ENCODE measurements at regions not wholly inside any gene's neighbourhood (a gene's known extent, or its start where the extent isn't known, plus 50 kb on each side); places are given as distances from the start of the nearest gene placed in this dataset.

DNA sequence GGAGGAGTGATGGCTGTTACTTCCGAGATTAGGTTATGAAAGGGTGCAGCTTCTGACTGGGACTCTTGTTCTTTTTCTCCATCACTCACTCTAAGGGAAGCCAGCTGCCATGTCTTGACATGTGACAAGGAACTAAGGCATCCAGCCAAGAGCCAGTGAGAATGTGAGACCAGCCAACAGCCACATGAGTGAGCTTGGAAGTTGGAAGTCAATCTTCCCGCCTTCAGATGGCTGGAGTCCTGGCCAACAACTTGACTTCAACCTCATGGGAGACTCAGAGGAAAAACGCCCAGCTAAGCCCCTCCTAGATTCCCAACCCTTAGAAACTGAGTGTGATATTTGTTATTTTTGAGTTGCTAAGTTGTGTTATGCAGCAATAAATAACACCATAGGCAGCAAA is 201.1 kb downstream of the SNX18 start:
- Histone ChIP-seq H3K36me3 (no peaks in the 10 kb centered on the region), H3K27ac (replicated peaks in 1 of 4) (no peak overlapping the region), H3K4me1 (peaks cover 15 to 24% (median 19%) of the 10 kb centered on the region in 4 donors), H3K4me3 (no peak overlapping the region), H3K27me3 (no peaks in the 10 kb centered on the region), H3K9me3 (peaks cover 0 to 8% (median 0%) of the 10 kb centered on the region in 4 donors)
- peak; percentile 92 for DNase-seq (ENCODE audit: extremely low spot score)
- intact Hi-C loops (cut with DNase I) = no loop called here
- 23% methylated on average over 3 of the region's 3 CpGs for WGBS
- TF ChIP-seq POLR2A (IDR thresholded peaks at IDR 0.05; ENCODE audit: low read depth) (no peak), POLR2AphosphoS5 (IDR thresholded peaks at IDR 0.05) (peak in 1 of 2 donors; percentile 28)

DNA sequence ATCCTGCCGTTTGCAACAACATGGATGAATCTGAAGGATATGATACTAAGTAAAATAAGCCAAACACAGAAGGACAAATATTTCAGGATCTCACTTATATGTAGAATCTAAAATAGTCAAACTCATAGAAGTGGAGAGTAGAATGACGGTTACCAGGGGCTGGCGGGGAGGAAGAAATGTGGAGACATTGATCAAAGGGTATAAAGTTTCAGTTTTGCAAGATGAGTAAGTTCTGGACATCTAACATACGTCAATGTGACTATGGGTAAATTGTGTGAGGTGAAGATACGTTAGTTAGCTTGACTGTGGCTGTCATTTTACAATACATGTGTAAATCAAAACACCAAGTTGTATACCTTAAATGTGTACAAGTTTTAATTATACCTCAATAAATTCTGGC is 200.3 kb downstream of the SNX18 start:
- intact Hi-C loops (cut with DNase I) = no loop called here
- 89% methylated on average over 5 of the region's 5 CpGs for WGBS
- no peak overlapping the region for H3K27ac ChIP-seq (replicated peaks in 1 of 4)
- DNase-seq (ENCODE audit: extremely low spot score) = peak; percentile 24
- H3K36me3 ChIP-seq = no peaks in the 10 kb centered on the region
- H3K9me3 ChIP-seq = peaks cover 0 to 8% (median 0%) of the 10 kb centered on the region in 4 donors
- H3K4me1 ChIP-seq = peaks cover 15 to 24% (median 19%) of the 10 kb centered on the region in 4 donors
- TF ChIP-seq, protein P1, sequence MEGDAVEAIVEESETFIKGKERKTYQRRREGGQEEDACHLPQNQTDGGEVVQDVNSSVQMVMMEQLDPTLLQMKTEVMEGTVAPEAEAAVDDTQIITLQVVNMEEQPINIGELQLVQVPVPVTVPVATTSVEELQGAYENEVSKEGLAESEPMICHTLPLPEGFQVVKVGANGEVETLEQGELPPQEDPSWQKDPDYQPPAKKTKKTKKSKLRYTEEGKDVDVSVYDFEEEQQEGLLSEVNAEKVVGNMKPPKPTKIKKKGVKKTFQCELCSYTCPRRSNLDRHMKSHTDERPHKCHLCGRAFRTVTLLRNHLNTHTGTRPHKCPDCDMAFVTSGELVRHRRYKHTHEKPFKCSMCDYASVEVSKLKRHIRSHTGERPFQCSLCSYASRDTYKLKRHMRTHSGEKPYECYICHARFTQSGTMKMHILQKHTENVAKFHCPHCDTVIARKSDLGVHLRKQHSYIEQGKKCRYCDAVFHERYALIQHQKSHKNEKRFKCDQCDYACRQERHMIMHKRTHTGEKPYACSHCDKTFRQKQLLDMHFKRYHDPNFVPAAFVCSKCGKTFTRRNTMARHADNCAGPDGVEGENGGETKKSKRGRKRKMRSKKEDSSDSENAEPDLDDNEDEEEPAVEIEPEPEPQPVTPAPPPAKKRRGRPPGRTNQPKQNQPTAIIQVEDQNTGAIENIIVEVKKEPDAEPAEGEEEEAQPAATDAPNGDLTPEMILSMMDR (IDR thresholded peaks at IDR 0.05) = no peak
- no peak for TF ChIP-seq POLR2AphosphoS5 (IDR thresholded peaks at IDR 0.05)
- TF ChIP-seq EP300 (IDR thresholded peaks at IDR 0.05) = no peak
- no peak for TF ChIP-seq POLR2A (IDR thresholded peaks at IDR 0.05; ENCODE audit: low read depth)
- no peak overlapping the region for H3K4me3 ChIP-seq
- no peaks in the 10 kb centered on the region for H3K27me3 ChIP-seq

DNA sequence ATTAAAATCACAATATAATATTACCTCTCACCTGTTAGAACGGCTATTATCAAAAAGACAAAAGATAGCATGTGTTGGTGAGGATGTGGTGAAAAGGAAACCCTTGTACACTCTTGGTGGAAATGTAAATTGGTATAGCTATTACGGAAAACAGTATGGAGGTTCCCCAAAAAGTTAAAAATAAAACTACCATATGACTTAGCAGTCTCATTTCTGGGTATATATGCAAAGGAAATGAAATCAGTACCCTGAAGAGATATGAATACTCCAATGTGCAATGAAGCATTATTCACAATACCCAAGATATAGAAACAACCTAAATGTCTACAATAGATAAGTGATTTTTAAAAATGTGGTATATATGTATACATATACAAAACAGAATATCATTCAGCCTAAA is 199.9 kb downstream of the SNX18 start:
- Histone ChIP-seq H3K27me3 (no peaks in the 10 kb centered on the region), H3K4me1 (peaks cover 15 to 24% (median 19%) of the 10 kb centered on the region in 4 donors), H3K27ac (replicated peaks in 1 of 4) (no peak overlapping the region), H3K4me3 (no peak overlapping the region), H3K36me3 (no peaks in the 10 kb centered on the region), H3K9me3 (peaks cover 0 to 8% (median 0%) of the 10 kb centered on the region in 4 donors)
- DNase-seq (ENCODE audit: extremely low spot score) = no peak
- TF ChIP-seq, protein P1 (IDR thresholded peaks at IDR 0.05) = no peak
- TF ChIP-seq POLR2AphosphoS5 (IDR thresholded peaks at IDR 0.05) = no peak
- 82% methylated on average over 2 of the region's 2 CpGs for WGBS
- intact Hi-C loops (cut with DNase I) = no loop called here

DNA sequence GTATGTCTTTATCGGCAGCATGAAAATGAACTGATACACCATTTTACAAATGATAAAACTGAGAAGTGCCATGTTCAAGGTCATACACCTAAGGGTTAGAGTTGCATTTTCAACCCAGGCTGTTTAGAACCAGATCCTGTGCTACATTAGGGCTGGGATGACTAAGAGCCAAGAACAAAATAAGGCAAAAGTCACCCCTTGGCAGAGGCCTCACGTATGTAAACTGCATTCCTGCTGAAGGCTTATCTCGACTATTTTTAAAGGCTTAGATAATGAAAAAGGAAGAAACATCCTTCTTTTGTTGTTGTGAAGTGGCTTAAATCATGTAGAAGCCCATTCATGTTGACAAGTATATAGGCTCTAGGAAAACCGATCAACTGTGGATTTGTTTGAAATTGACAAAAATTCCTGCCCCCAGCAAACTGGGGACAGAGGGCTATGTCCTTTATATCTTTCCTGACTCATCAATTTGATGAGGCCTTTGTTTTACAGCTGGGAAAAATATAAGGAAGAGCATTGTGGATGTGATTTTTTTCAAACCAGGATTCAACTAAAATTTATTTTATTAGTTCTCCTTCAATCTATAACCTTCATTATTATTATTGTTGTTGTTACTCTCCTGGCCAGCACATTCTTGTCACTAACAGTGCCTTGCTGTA is 196.5 kb downstream of the SNX18 start:
- intact Hi-C loops (cut with DNase I) = no loop called here

DNA sequence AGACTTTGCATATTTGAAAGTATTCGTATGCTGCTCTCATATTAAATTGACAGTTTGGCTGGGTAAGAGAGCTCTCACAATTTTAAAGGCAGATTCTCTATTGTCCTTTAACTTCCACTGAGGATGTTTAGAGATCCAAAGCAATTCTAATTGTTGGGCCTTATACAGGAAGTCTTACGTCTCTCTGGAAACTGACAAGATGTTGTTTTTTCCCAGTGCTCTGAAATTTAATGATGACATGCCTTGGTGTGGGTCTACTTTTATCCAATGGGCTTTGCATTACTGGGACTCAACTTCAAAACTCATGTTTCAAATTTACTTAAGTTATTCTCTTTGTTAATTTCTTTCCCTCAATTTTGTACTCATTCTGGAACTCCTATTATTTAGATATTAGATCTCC is 191.5 kb downstream of the SNX18 start:
- 74% methylated on average over 2 of the region's 2 CpGs for WGBS
- Histone ChIP-seq H3K9me3 (no peaks in the 10 kb centered on the region), H3K36me3 (no peaks in the 10 kb centered on the region), H3K4me3 (no peak overlapping the region), H3K27ac (replicated peaks in 1 of 4) (no peak overlapping the region), H3K4me1 (peaks cover 0 to 3% (median under 1%) of the 10 kb centered on the region in 4 donors), H3K27me3 (no peaks in the 10 kb centered on the region)
- no peak for DNase-seq (ENCODE audit: extremely low spot score)
- intact Hi-C loops (cut with DNase I) = no loop called here
- TF ChIP-seq POLR2AphosphoS5 (IDR thresholded peaks at IDR 0.05) (no peak), EP300 (IDR thresholded peaks at IDR 0.05) (no peak), POLR2A (IDR thresholded peaks at IDR 0.05; ENCODE audit: low read depth) (no peak)
- TF ChIP-seq, protein P1 (IDR thresholded peaks at IDR 0.05) = no peak

More for the DNA sequence above, 196.5 kb downstream of the SNX18 start:
- no peak overlapping the region for H3K27ac ChIP-seq (replicated peaks in 1 of 4)
- TF ChIP-seq POLR2A (IDR thresholded peaks at IDR 0.05; ENCODE audit: low read depth) (no peak), EP300 (IDR thresholded peaks at IDR 0.05) (no peak), POLR2AphosphoS5 (IDR thresholded peaks at IDR 0.05) (no peak)
- TF ChIP-seq, protein P1 (IDR thresholded peaks at IDR 0.05) = no peak
- DNase-seq (ENCODE audit: extremely low spot score) = peak; percentile 24
- no peaks in the 10 kb centered on the region for H3K27me3 ChIP-seq
- peaks cover 3 to 8% (median 7%) of the 10 kb centered on the region in 4 donors for H3K4me1 ChIP-seq
- WGBS = 67% methylated on average over 4 of the region's 4 CpGs
- no peak overlapping the region for H3K4me3 ChIP-seq
- peaks cover 0 to 8% (median 0%) of the 10 kb centered on the region in 4 donors for H3K9me3 ChIP-seq
- H3K36me3 ChIP-seq = no peaks in the 10 kb centered on the region

All from esophagus muscularis mucosa (tissue), 4 donors.